HL-60 (cell line): ENCODE measurements at regions not wholly inside any gene's neighbourhood (a gene's known extent, or its start where the extent isn't known, plus 50 kb on each side); places are given as distances from the start of the nearest gene placed in this dataset.

Source experiments
- DNase-seq, 2 experiments: peaks; one replicate each; pipeline ENCODE4 v3.0.0-alpha.2; 2010 to 2020; ENCODE audit warnings: low read depth in 1 of 2, low spot score in 1 of 2
- H3K27ac ChIP-seq: fragments of 250-450 bp; sonication (Bioruptor Pico); replicated peaks from 2 replicates; pipeline ENCODE4 v1.5.1; 2020; ENCODE audit warnings: mild to moderate bottlenecking, moderate library complexity
- H3K27me3 ChIP-seq: fragments of 250-450 bp; sonication (Bioruptor Pico); 2 replicates; pipeline ENCODE4 v1.5.1; 2021; ENCODE audit warnings: mild to moderate bottlenecking, moderate library complexity; ENCODE audit not compliant: insufficient read depth, poor library complexity, severe bottlenecking
- H3K4me3 ChIP-seq: replicated peaks from 2 replicates; pipeline ENCODE4 v1.5.1; 2011; ENCODE audit warnings: mild to moderate bottlenecking, control low read depth, low read length; ENCODE audit not compliant: insufficient read depth
- CTCF ChIP-seq: IDR thresholded peaks from one replicate; pipeline ENCODE4 v1.5.1; 2011; ENCODE audit warnings: low read length, control low read depth, inconsistent platforms; ENCODE audit not compliant: insufficient read depth
- GABPA ChIP-seq: IDR thresholded peaks from 2 replicates; pipeline ENCODE4 v1.6.1; 2012; ENCODE audit warnings: low read depth
- POLR2AphosphoS5 ChIP-seq: IDR thresholded peaks from 2 replicates; pipeline ENCODE4 v1.6.1; 2012; ENCODE audit warnings: low read depth
- REST ChIP-seq: IDR thresholded peaks from 2 replicates; pipeline ENCODE4 v1.6.1; 2012; ENCODE audit warnings: low read depth; ENCODE audit not compliant: insufficient replicate concordance
- SPI1 ChIP-seq: IDR thresholded peaks from 2 replicates; pipeline ENCODE4 v1.6.1; 2012; ENCODE audit warnings: low read depth, mild to moderate bottlenecking, borderline replicate concordance

DNA sequence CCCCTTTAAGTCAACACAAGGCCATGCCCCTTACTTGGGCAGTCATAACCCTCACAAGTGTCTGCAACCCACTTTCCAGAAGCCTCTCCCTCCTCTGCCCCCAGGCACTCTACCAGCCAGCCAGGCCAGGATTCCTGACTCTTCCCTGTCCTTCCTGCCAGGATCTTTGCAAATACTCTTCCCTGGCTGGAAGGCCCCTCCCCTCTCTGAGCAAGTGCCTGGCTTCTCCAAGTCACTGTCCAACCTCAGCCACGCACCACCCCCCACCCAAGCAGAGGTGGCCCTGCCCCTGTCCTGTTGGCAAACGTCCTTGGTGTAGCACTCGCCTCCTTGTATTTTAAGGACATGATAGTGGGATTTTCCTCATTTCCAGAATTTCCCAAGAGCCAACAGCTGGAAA lies 54.7 kb upstream of the USP3 start:
- Histone ChIP-seq H3K27ac (peak overlapping the region; percentile 76), H3K27me3 (no peaks in the 10 kb centered on the region), H3K4me3 (no peak overlapping the region)
- TF ChIP-seq CTCF (no peak), GABPA (no peak), REST (no peak), SPI1 (no peak), POLR2AphosphoS5 (no peak)
- no peak for DNase-seq

GRCh38 chr15:63450884-63451225 lies 53.5 kb upstream of the USP3 start:
- Histone ChIP-seq H3K4me3 (no peak overlapping the region), H3K27me3 (no peaks in the 10 kb centered on the region), H3K27ac (no peak overlapping the region)
- TF ChIP-seq REST, result no peak
- TF ChIP-seq GABPA, result no peak
- no peak for TF ChIP-seq SPI1
- TF ChIP-seq CTCF, result no peak
- TF ChIP-seq POLR2AphosphoS5, result no peak
- no peak for DNase-seq

- H3K27ac ChIP-seq, result no peak overlapping the region
- TF ChIP-seq GABPA (no peak), CTCF (no peak), SPI1 (no peak), REST (no peak), POLR2AphosphoS5 (no peak)
- no peak for DNase-seq
- H3K27me3 ChIP-seq, result no peaks in the 10 kb centered on the region
- no peak overlapping the region for H3K4me3 ChIP-seq
These were observed 52.6 kb upstream of the USP3 start for GRCh38 chr15:63451671-63452315.
